ENCODE measurements at regions not wholly inside any gene's neighbourhood (a gene's known extent, or its start where the extent isn't known, plus 50 kb on each side); places are given as distances from the start of the nearest gene placed in this dataset.

- no peak for TF ChIP-seq CTCF (IDR thresholded peaks at IDR 0.05; ENCODE audit: borderline replicate concordance, insufficient read depth, low read depth, low read length)
- H3K4me3 ChIP-seq (ENCODE audit: low read depth, low read length), result no peak overlapping the region
These were observed 560.1 kb upstream of the TBX3 start for GRCh38 chr12:115243933-115244628.

DNA sequence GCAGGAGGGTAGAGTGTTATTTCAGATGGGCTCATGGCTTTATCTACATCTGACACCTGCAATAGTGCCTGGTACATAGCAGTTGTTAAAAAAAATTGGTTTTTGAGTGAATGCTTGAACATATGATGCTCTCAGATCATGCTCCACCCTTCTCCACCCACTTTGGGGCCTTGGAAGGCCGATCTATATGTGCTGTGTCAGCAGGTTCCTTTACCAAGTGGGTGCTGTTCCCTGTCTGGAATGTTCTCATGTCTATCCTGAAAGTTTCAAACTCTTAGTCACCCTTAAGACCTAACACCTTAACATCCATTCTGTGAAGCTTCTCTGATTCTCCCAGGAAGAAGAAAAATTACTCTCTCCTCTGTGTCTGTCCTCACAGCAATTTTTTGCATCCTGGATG, 556.3 kb upstream of the TBX3 start:
- no peak for TF ChIP-seq CTCF (IDR thresholded peaks at IDR 0.05; ENCODE audit: borderline replicate concordance, insufficient read depth, low read depth, low read length)

GRCh38 chr12:115235880-115236279, 551.9 kb upstream of the TBX3 start:
- no peak for TF ChIP-seq CTCF (IDR thresholded peaks at IDR 0.05; ENCODE audit: borderline replicate concordance, insufficient read depth, low read depth, low read length)

More for the DNA sequence above, 556.3 kb upstream of the TBX3 start:
- H3K4me3 ChIP-seq (ENCODE audit: low read depth, low read length), result no peak overlapping the region

GRCh38 chr12:115233891-115234543, 550.0 kb upstream of the TBX3 start:
- no peak overlapping the region for H3K4me3 ChIP-seq (ENCODE audit: low read depth, low read length)
- no peak for TF ChIP-seq CTCF (IDR thresholded peaks at IDR 0.05; ENCODE audit: borderline replicate concordance, insufficient read depth, low read depth, low read length)

More at GRCh38 chr12:115235880-115236279, 551.9 kb upstream of the TBX3 start:
- H3K4me3 ChIP-seq (ENCODE audit: low read depth, low read length), result no peak overlapping the region

DNA sequence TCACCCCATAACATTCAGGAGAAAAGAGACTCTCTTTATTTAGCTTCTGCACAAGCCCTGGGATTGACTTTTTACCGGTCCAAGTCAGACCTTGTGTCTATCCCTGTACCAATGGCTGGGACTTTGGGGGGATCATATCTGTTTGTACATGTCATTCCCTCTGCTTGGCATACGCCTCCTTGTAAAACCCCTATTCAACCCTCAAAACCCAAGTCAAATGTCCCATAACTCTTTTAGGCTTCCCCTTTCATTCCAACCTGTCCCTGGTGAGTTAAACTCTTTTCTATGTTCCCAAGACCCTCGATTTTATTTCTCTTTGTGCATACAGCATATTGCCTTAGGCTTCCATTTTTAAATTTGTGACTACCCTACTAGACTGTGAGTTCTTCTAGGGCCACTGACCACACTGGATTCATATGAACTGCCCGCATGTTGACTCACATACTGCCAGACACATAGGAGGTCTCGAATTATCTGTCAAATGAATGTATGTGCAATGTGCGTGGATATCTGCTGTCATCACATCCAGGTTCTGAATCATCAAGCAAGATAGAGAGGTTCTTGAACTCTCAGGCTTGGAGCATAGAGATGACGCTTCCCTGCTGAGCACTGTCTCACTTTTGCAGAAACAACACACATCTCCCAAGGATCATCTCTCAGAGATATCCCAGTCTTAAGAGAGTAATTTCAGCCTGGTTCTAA, 548.6 kb upstream of the TBX3 start:
- no peak overlapping the region for H3K4me3 ChIP-seq (ENCODE audit: low read depth, low read length)
- no peak for TF ChIP-seq CTCF (IDR thresholded peaks at IDR 0.05; ENCODE audit: borderline replicate concordance, insufficient read depth, low read depth, low read length)

GRCh38 chr12:115230606-115231005, 546.6 kb upstream of the TBX3 start:
- TF ChIP-seq CTCF (IDR thresholded peaks at IDR 0.05; ENCODE audit: borderline replicate concordance, insufficient read depth, low read depth, low read length), result no peak
- no peak overlapping the region for H3K4me3 ChIP-seq (ENCODE audit: low read depth, low read length)

Data from GM12875 (cell line).